ACC112 (cell line): ENCODE measurements at regions not wholly inside any gene's neighbourhood (a gene's known extent, or its start where the extent isn't known, plus 50 kb on each side); places are given as distances from the start of the nearest gene placed in this dataset.
A peak's percentile ranks its signal among the peaks of the same experiment; 100 is the strongest.

ENCODE experiments used
- H2AFZ ChIP-seq: fragments of 200-600 bp; sonication (generic); one replicate; pipeline ENCODE4 v1.6.0; 2017; ENCODE audit warnings: antibody characterized with exemption, low read length; ENCODE audit not compliant: unreplicated experiment
- H3K27ac ChIP-seq: fragments of 200-600 bp; sonication (generic); 2 replicates; pipeline ENCODE4 v1.5.1; 2014; ENCODE audit warnings: low read depth, mild to moderate bottlenecking, antibody characterized with exemption, low read length, moderate library complexity
- H3K27me3 ChIP-seq: fragments of 200-600 bp; sonication (generic); 2 replicates; pipeline ENCODE4 v1.6.1; 2014; ENCODE audit warnings: mild to moderate bottlenecking, antibody characterized with exemption, low read length, moderate library complexity, mixed read lengths; ENCODE audit not compliant: insufficient read depth
- H3K36me3 ChIP-seq: fragments of 200-600 bp; sonication (generic); 2 replicates; pipeline ENCODE4 v1.6.1; 2016; ENCODE audit warnings: mild to moderate bottlenecking, antibody characterized with exemption, low read length, moderate library complexity, mixed read lengths; ENCODE audit not compliant: insufficient read depth
- H3K4me1 ChIP-seq: fragments of 200-600 bp; sonication (generic); one replicate; pipeline ENCODE4 v1.6.1; 2016; ENCODE audit warnings: low read length, mixed read lengths; ENCODE audit not compliant: insufficient read depth, unreplicated experiment, control insufficient read depth
- H3K4me3 ChIP-seq: fragments of 200-600 bp; sonication (generic); 2 replicates; pipeline ENCODE4 v1.5.1; 2014; ENCODE audit warnings: mild to moderate bottlenecking, low read depth, low read length
- H3K79me2 ChIP-seq: fragments of 200-600 bp; sonication (generic); one replicate; pipeline ENCODE4 v1.6.0; 2016; ENCODE audit warnings: low read length; ENCODE audit not compliant: control insufficient read depth, unreplicated experiment, insufficient read depth

- Histone ChIP-seq H2AFZ (no peak overlapping the region), H3K36me3 (no peaks in the 10 kb centered on the region), H3K27ac (no peak overlapping the region), H3K4me1 (peaks cover 10% of the 10 kb centered on the region), H3K79me2 (no peaks in the 10 kb centered on the region), H3K4me3 (no peak overlapping the region), H3K27me3 (no peaks in the 10 kb centered on the region)
Measured at GRCh38 chr9:13791816-13792215, 512.3 kb upstream of the MPDZ start.

DNA sequence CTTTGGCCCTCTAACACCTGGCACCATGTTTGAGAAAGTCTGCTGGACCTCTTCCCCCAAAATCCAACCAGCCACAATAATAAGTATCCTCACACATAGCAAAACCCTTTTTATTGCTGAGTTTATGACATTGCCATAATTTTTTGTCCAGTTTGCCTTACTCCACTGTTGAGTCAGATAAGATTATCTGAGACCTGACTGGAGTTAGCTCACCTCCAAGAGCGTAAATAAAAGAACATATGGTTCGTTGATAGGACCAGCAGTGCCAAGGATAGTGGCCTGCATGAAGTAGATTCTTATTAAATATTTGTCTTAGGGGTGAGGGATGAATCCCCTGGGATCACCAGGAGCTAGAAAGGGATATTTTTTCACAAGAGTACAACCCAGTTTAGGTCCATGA is 510.6 kb upstream of the MPDZ start:
- peaks cover 10% of the 10 kb centered on the region for H3K4me1 ChIP-seq
- no peaks in the 10 kb centered on the region for H3K27me3 ChIP-seq
- no peaks in the 10 kb centered on the region for H3K79me2 ChIP-seq
- H3K4me3 ChIP-seq: no peak overlapping the region
- H2AFZ ChIP-seq: no peak overlapping the region
- no peak overlapping the region for H3K27ac ChIP-seq
- H3K36me3 ChIP-seq: no peaks in the 10 kb centered on the region

DNA sequence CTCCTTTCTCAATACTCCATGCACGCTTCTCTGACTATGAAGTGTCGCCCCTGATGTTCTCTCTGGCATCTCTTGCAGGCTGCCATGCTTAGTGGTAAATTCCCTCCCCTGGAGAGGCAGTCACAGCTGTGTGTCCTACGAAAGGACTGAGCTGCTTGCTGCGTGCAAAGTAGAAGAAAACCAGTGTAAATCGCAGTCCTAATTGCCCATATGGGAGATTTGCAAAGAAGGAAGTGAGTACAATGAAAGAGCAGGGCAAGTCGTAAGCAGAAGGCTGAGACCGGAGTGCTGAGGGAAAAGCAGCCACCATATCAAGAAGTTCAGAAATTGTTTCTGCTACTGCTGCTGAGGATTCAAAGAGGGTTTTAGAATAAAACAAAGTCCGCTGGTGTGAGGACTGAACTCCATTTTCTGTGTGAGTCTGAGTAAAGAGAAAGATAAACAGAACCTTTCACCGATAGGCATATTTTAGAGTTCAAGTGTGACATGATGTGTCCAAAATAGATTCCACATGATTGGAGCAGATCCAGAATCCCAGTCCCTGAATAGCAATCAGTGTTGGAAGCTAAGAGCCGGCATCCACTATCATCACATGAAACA is 507.8 kb upstream of the MPDZ start:
- Histone ChIP-seq H2AFZ (peak overlapping the region; percentile 70), H3K27me3 (no peaks in the 10 kb centered on the region), H3K4me1 (peaks cover 10% of the 10 kb centered on the region), H3K36me3 (no peaks in the 10 kb centered on the region), H3K27ac (no peak overlapping the region), H3K4me3 (peak overlapping the region; percentile 65), H3K79me2 (no peaks in the 10 kb centered on the region)

- Histone ChIP-seq H3K79me2 (no peaks in the 10 kb centered on the region), H2AFZ (peak overlapping the region; percentile 70)
Measured at GRCh38 chr9:13786711-13787110, 507.2 kb upstream of the MPDZ start.

DNA sequence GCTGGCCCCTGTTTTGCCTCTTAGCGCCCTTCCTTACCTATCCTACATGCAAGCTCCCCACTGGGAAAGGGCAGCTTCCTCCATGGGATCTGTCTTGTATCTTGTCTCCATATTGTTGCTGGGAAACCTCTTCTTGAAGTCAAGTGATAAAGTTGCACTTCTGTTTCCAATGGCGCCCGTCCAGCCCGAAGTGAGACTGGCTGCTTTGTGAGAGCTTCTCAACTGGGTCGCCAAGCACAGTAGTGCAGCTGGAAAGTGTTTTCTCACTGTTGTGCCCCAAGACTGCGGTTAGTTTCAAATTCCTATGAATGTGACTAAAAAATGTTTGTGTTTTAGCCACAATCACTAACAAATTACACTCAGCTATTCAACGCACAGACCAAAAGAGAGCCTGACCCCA is 506.6 kb upstream of the MPDZ start:
- no peak overlapping the region for H3K4me3 ChIP-seq
- peaks cover 10% of the 10 kb centered on the region for H3K4me1 ChIP-seq
- no peak overlapping the region for H2AFZ ChIP-seq
- no peak overlapping the region for H3K27ac ChIP-seq
- H3K36me3 ChIP-seq: no peaks in the 10 kb centered on the region
- no peaks in the 10 kb centered on the region for H3K27me3 ChIP-seq
- no peaks in the 10 kb centered on the region for H3K79me2 ChIP-seq

More at GRCh38 chr9:13786711-13787110, 507.2 kb upstream of the MPDZ start:
- H3K27ac ChIP-seq: no peak overlapping the region
- H3K4me1 ChIP-seq: peaks cover 10% of the 10 kb centered on the region
- H3K27me3 ChIP-seq: no peaks in the 10 kb centered on the region
- H3K4me3 ChIP-seq: peak overlapping the region; percentile 65; the same call in 1 of the 2 replicates
- H3K36me3 ChIP-seq: no peaks in the 10 kb centered on the region

DNA sequence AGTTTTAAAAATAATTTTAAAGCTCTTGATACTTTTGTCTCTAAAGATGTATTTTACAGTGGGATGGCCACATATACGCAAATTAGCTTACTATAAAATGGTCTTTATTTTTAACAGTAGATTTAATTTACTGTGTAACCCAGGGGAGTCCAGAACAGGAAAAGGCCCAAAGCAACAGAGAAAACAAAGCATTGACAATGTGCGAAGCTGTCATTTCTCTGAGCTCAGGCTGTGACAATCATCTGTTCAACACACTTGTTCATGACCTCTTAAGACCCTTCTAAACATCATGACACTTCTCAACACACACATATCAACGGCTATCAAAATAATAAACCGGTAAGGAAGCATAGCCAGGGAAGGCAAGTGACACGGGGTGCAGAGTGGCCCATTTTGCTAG is 499.6 kb upstream of the MPDZ start:
- Histone ChIP-seq H3K4me3 (no peak overlapping the region), H3K36me3 (no peaks in the 10 kb centered on the region), H3K79me2 (no peaks in the 10 kb centered on the region), H3K4me1 (no peaks in the 10 kb centered on the region), H2AFZ (no peak overlapping the region), H3K27me3 (no peaks in the 10 kb centered on the region), H3K27ac (no peak overlapping the region)

GRCh38 chr9:13778631-13779030 is 499.1 kb upstream of the MPDZ start:
- H3K4me3 ChIP-seq: no peak overlapping the region
- no peak overlapping the region for H3K27ac ChIP-seq
- no peaks in the 10 kb centered on the region for H3K79me2 ChIP-seq
- H3K4me1 ChIP-seq: no peaks in the 10 kb centered on the region
- H2AFZ ChIP-seq: no peak overlapping the region
- H3K36me3 ChIP-seq: no peaks in the 10 kb centered on the region
- H3K27me3 ChIP-seq: no peaks in the 10 kb centered on the region

- Histone ChIP-seq H3K4me1 (no peaks in the 10 kb centered on the region), H3K36me3 (no peaks in the 10 kb centered on the region), H3K27ac (no peak overlapping the region), H2AFZ (no peak overlapping the region), H3K27me3 (no peaks in the 10 kb centered on the region), H3K79me2 (no peaks in the 10 kb centered on the region), H3K4me3 (no peak overlapping the region)
Measured at GRCh38 chr9:13770956-13771355, 491.5 kb upstream of the MPDZ start.

DNA sequence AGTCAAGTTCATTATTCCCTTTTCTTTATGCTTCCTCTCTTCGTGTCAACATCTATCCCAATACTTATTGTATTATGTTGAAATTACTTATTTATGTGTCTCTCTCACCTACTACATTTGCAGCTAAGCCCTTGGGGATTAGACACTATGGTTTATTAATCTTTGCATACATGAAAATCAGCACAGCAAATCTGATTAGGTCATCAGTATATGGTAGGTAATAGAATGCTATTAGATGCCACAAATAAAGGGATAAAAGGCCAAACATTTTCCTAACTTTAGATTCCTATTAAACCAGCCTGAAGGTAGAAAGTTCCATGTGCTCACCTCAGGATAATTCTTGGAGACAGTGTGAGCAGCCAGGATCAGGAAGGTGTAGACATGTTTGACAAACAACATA is 490.1 kb upstream of the MPDZ start:
- Histone ChIP-seq H3K27me3 (no peaks in the 10 kb centered on the region), H2AFZ (no peak overlapping the region), H3K4me1 (no peaks in the 10 kb centered on the region), H3K36me3 (no peaks in the 10 kb centered on the region), H3K79me2 (no peaks in the 10 kb centered on the region), H3K27ac (no peak overlapping the region), H3K4me3 (no peak overlapping the region)

GRCh38 chr9:13769006-13769405 is 489.5 kb upstream of the MPDZ start:
- H3K4me3 ChIP-seq: no peak overlapping the region
- no peaks in the 10 kb centered on the region for H3K27me3 ChIP-seq
- no peaks in the 10 kb centered on the region for H3K79me2 ChIP-seq
- no peak overlapping the region for H3K27ac ChIP-seq
- no peaks in the 10 kb centered on the region for H3K4me1 ChIP-seq
- H3K36me3 ChIP-seq: no peaks in the 10 kb centered on the region
- H2AFZ ChIP-seq: no peak overlapping the region

DNA sequence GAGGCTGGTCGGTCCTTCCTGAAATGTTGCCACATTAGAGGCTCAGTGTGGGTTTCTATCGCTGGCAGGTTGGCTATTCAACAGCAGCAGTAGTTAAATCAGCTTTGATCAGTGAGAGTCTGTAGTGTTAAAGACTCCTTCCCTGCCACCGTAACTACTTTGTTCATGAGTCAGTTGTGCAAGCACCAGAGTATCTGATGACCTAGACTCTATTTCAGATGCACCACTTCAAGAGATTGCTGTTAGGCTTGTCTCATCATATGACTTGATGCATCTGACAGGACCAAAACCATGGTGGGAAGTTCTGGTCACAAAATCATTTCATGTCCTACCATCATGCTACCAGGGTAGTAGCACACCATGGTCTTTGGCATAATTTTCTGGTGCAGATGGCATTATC is 482.7 kb upstream of the MPDZ start:
- Histone ChIP-seq H3K27me3 (no peaks in the 10 kb centered on the region), H3K79me2 (no peaks in the 10 kb centered on the region), H3K36me3 (no peaks in the 10 kb centered on the region), H3K27ac (no peak overlapping the region), H2AFZ (no peak overlapping the region), H3K4me1 (no peaks in the 10 kb centered on the region), H3K4me3 (no peak overlapping the region)
